ENCODE measurements at regions not wholly inside any gene's neighbourhood (a gene's known extent, or its start where the extent isn't known, plus 50 kb on each side); places are given as distances from the start of the nearest gene placed in this dataset.

GRCh38 chr2:16861530-16861929 lies 195.9 kb upstream of the CYRIA start:
- no peak overlapping the region for H3K4me2 ChIP-seq (ENCODE audit: insufficient read depth, insufficient read length, low read length)
- H3K79me2 ChIP-seq (ENCODE audit: insufficient read depth, low read length), result no peaks in the 10 kb centered on the region
- peaks cover 2 to 3% of the 10 kb centered on the region in 2 experiments; a peak in 3 of 5 replicates for H3K9me3 Mint-ChIP-seq
- no peak overlapping the region for H2AFZ ChIP-seq (ENCODE audit: low read length)
- H4K91ac ChIP-seq (ENCODE audit: insufficient read length, low read depth, low read length), result no peak overlapping the region
- no peak overlapping the region for H2BK12ac ChIP-seq (ENCODE audit: insufficient read length, low read depth, low read length)
- no peak overlapping the region for H2BK5ac ChIP-seq (ENCODE audit: insufficient read length, low read length)
- no peak overlapping the region for H3K14ac ChIP-seq (ENCODE audit: insufficient read depth, low read length)
- H3K23ac ChIP-seq (ENCODE audit: insufficient read length, low read depth, low read length), result no peak overlapping the region
- H3K36me3 Mint-ChIP-seq (ENCODE audit: insufficient read depth in 1 of 3, low read depth in 3 of 3), result no peaks in the 10 kb centered on the region; a peak in 1 of 7 replicates
- H3K79me1 ChIP-seq (ENCODE audit: insufficient read depth, low read depth, low read length, poor library complexity, severe bottlenecking), result no peaks in the 10 kb centered on the region
- H3K4me1 ChIP-seq (ENCODE audit: insufficient read depth, low read length), result no peaks in the 10 kb centered on the region
- no peak overlapping the region for H3K4me3 Mint-ChIP-seq
- no CpG with 5 or more reads among the region's 2 CpGs for WGBS (ENCODE audit: extremely low coverage, insufficient read length, low lambda C conversion rate)
- TF ChIP-seq, protein P1, sequence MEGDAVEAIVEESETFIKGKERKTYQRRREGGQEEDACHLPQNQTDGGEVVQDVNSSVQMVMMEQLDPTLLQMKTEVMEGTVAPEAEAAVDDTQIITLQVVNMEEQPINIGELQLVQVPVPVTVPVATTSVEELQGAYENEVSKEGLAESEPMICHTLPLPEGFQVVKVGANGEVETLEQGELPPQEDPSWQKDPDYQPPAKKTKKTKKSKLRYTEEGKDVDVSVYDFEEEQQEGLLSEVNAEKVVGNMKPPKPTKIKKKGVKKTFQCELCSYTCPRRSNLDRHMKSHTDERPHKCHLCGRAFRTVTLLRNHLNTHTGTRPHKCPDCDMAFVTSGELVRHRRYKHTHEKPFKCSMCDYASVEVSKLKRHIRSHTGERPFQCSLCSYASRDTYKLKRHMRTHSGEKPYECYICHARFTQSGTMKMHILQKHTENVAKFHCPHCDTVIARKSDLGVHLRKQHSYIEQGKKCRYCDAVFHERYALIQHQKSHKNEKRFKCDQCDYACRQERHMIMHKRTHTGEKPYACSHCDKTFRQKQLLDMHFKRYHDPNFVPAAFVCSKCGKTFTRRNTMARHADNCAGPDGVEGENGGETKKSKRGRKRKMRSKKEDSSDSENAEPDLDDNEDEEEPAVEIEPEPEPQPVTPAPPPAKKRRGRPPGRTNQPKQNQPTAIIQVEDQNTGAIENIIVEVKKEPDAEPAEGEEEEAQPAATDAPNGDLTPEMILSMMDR (conservative IDR thresholded peaks at IDR 0.05), result no peak
- no peaks in the 10 kb centered on the region for H3K27me3 Mint-ChIP-seq (ENCODE audit: low read depth)
- H4K20me1 ChIP-seq (ENCODE audit: control insufficient read depth, insufficient read depth, insufficient read length), result no peaks in the 10 kb centered on the region
- no peak overlapping the region for H2AK5ac ChIP-seq (ENCODE audit: insufficient read length, low read length)
- no peak overlapping the region for H3K9ac ChIP-seq (ENCODE audit: extremely low read depth, insufficient read length, low read length)
- H3K4ac ChIP-seq (ENCODE audit: low read depth, low read length), result no peak overlapping the region
- no peak overlapping the region for H2BK20ac ChIP-seq (ENCODE audit: low read depth, low read length, poor library complexity, severe bottlenecking)
- H2BK120ac ChIP-seq (ENCODE audit: low read depth, low read length, poor library complexity, severe bottlenecking), result no peak overlapping the region
- no peak overlapping the region for H4K8ac ChIP-seq (replicated peaks; ENCODE audit: insufficient read length, low read depth, low read length)
- H3T11ph ChIP-seq (ENCODE audit: low read length), result no peak overlapping the region
- H3K4me1 Mint-ChIP-seq, result no peaks in the 10 kb centered on the region
- no peaks in the 10 kb centered on the region for H3K27me3 ChIP-seq (ENCODE audit: insufficient read depth, low read length)
- H3K27ac Mint-ChIP-seq, result no peak overlapping the region
- no peaks in the 10 kb centered on the region for H3K9me3 ChIP-seq (ENCODE audit: control insufficient read depth, low read depth, low read length)
- DNase-seq, result no peak
- H4K5ac ChIP-seq (ENCODE audit: insufficient read length, low read depth, low read length), result no peak overlapping the region
- no peak overlapping the region for H3K18ac ChIP-seq (ENCODE audit: insufficient read length, low read depth, low read length)
- H3K23me2 ChIP-seq (ENCODE audit: insufficient read length, low read depth, low read length, poor library complexity, severe bottlenecking), result no peaks in the 10 kb centered on the region
- H2BK15ac ChIP-seq (ENCODE audit: low read depth, low read length), result no peak overlapping the region
- no peak overlapping the region for H3K27ac ChIP-seq (ENCODE audit: insufficient read length, low read depth, low read length)
- no peak overlapping the region for H3K56ac ChIP-seq (ENCODE audit: insufficient read length, low read depth, low read length)

Measured in H9 (cell line).